ENCODE measurements at regions not wholly inside any gene's neighbourhood (a gene's known extent, or its start where the extent isn't known, plus 50 kb on each side); places are given as distances from the start of the nearest gene placed in this dataset.

- TF ChIP-seq NFIC (IDR thresholded peaks at IDR 0.05) (peak; percentile 63), RAD21 (IDR thresholded peaks at IDR 0.05; ENCODE audit: low read depth) (peak; percentile 23; the same call in 1 of the 2 replicates), TAF1 (IDR thresholded peaks at IDR 0.05; ENCODE audit: low read depth) (no peak), EGR1 (IDR thresholded peaks at IDR 0.05) (no peak), CEBPB (IDR thresholded peaks at IDR 0.05) (0 out of 2 replicates have a peak, but pooled peaks have one; percentile 19), TEAD4 (IDR thresholded peaks at IDR 0.05) (peak; percentile 81), EP300 (IDR thresholded peaks at IDR 0.05; ENCODE audit: borderline replicate concordance) (peak; percentile 59; the same call in 1 of the 2 replicates), TCF12 (IDR thresholded peaks at IDR 0.05; ENCODE audit: low read depth) (peak; percentile 77)
Measured at GRCh38 chr6:148263010-148263409, 79.6 kb upstream of the SASH1 start.

- TF ChIP-seq REST (IDR thresholded peaks at IDR 0.05; ENCODE audit: low read depth) (no peak), NFIC (IDR thresholded peaks at IDR 0.05) (peak; percentile 11; the same call in 1 of the 2 replicates), TEAD4 (IDR thresholded peaks at IDR 0.05) (peak; percentile 62), EP300 (IDR thresholded peaks at IDR 0.05; ENCODE audit: borderline replicate concordance) (no peak), CREB1 (IDR thresholded peaks at IDR 0.05; ENCODE audit: low read depth) (no peak), CEBPB (IDR thresholded peaks at IDR 0.05) (peak; percentile 39; the same call in 1 of the 2 replicates)
Measured at GRCh38 chr6:148263961-148264360, 78.7 kb upstream of the SASH1 start.

GRCh38 chr6:148265054-148265453, 77.6 kb upstream of the SASH1 start:
- TF ChIP-seq ZBTB7A (IDR thresholded peaks at IDR 0.05; ENCODE audit: low read depth) (no peak), EP300 (IDR thresholded peaks at IDR 0.05; ENCODE audit: borderline replicate concordance) (peak; percentile 79), NFIC (IDR thresholded peaks at IDR 0.05) (peak; percentile 91), TEAD4 (IDR thresholded peaks at IDR 0.05) (peak; percentile 98), CEBPB (IDR thresholded peaks at IDR 0.05) (peak; percentile 42), YY1 (IDR thresholded peaks at IDR 0.05; ENCODE audit: low read depth) (peak; percentile 46; the same call in 1 of the 2 replicates), FOXM1 (IDR thresholded peaks at IDR 0.05; ENCODE audit: borderline replicate concordance, low read depth) (no peak), TCF12 (IDR thresholded peaks at IDR 0.05; ENCODE audit: low read depth) (peak; percentile 83), RAD21 (IDR thresholded peaks at IDR 0.05; ENCODE audit: low read depth) (0 out of 2 replicates have a peak, but pooled peaks have one; percentile 4), TAF1 (IDR thresholded peaks at IDR 0.05; ENCODE audit: low read depth) (no peak), EGR1 (IDR thresholded peaks at IDR 0.05) (no peak), USF1 (IDR thresholded peaks at IDR 0.05) (no peak), MAX (IDR thresholded peaks at IDR 0.05) (no peak; the same call in 1 of the 2 replicates)

- TF ChIP-seq TAF1 (IDR thresholded peaks at IDR 0.05; ENCODE audit: low read depth) (no peak), EP300 (IDR thresholded peaks at IDR 0.05; ENCODE audit: borderline replicate concordance) (no peak), REST (IDR thresholded peaks at IDR 0.05; ENCODE audit: low read depth) (no peak), ZBTB7A (IDR thresholded peaks at IDR 0.05; ENCODE audit: low read depth) (no peak), CEBPB (IDR thresholded peaks at IDR 0.05) (no peak), NFIC (IDR thresholded peaks at IDR 0.05) (no peak), MAX (IDR thresholded peaks at IDR 0.05) (no peak), USF1 (IDR thresholded peaks at IDR 0.05) (no peak), RAD21 (IDR thresholded peaks at IDR 0.05; ENCODE audit: low read depth) (no peak), FOXM1 (IDR thresholded peaks at IDR 0.05; ENCODE audit: borderline replicate concordance, low read depth) (no peak)
Measured at GRCh38 chr6:148269386-148269785, 73.3 kb upstream of the SASH1 start.

- TF ChIP-seq ZBTB7A (IDR thresholded peaks at IDR 0.05; ENCODE audit: low read depth) = no peak
- no peak for TF ChIP-seq CEBPB (IDR thresholded peaks at IDR 0.05)
- TF ChIP-seq EGR1 (IDR thresholded peaks at IDR 0.05) = no peak
- TF ChIP-seq EP300 (IDR thresholded peaks at IDR 0.05; ENCODE audit: borderline replicate concordance) = no peak
- no peak for TF ChIP-seq TAF1 (IDR thresholded peaks at IDR 0.05; ENCODE audit: low read depth)
- no peak for TF ChIP-seq REST (IDR thresholded peaks at IDR 0.05; ENCODE audit: low read depth)
- no peak for TF ChIP-seq USF1 (IDR thresholded peaks at IDR 0.05)
- TF ChIP-seq CREB1 (IDR thresholded peaks at IDR 0.05; ENCODE audit: low read depth) = no peak
- TF ChIP-seq MAX (IDR thresholded peaks at IDR 0.05) = no peak
- no peak for TF ChIP-seq YY1 (IDR thresholded peaks at IDR 0.05; ENCODE audit: low read depth)
- no peak for TF ChIP-seq FOXM1 (IDR thresholded peaks at IDR 0.05; ENCODE audit: borderline replicate concordance, low read depth)
- no peak for TF ChIP-seq RAD21 (IDR thresholded peaks at IDR 0.05; ENCODE audit: low read depth)
- TF ChIP-seq TEAD4 (IDR thresholded peaks at IDR 0.05) = no peak
- TF ChIP-seq NFIC (IDR thresholded peaks at IDR 0.05) = no peak
- no peak for TF ChIP-seq TCF12 (IDR thresholded peaks at IDR 0.05; ENCODE audit: low read depth)
Measured at GRCh38 chr6:148271711-148272439, 70.8 kb upstream of the SASH1 start.

All from Ishikawa (cell line).